ENCODE measurements at regions not wholly inside any gene's neighbourhood (a gene's known extent, or its start where the extent isn't known, plus 50 kb on each side); places are given as distances from the start of the nearest gene placed in this dataset.

DNA sequence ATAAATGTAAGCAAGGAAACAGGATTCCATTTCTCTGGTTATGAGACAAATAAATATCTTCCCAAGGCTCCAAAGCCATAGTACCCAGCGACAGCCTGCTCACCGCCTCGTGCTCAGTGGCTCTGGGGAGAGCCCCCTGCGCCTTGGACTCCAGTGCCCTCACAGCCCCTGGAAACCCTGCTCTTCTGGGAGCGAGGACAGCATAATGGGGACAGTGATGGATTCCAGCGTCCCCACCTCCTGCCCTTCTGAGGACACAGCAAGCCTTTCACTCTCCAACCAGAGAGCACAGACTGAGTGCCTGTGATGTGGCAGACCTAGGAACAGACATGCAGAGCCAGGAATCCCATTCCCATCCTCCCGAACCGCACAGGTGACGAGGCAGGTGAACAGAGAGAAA lies 660.8 kb downstream of the TBC1D22A start:
- H3K36me3 ChIP-seq (ENCODE audit: insufficient read depth in 1 of 2, low read depth in 1 of 2) = no peaks in the 10 kb centered on the region
- DNase-seq (no peak), ATAC-seq (no peak)
- peaks cover 0 to 18% (median 2%) of the 10 kb centered on the region in 3 donors for H3K27me3 ChIP-seq (ENCODE audit: insufficient read depth in 3 of 3, low read length in 2 of 3)
- H3K4me1 ChIP-seq = no peaks in the 10 kb centered on the region
- H3K4me3 ChIP-seq = no peak overlapping the region
- no peak overlapping the region for H3K27ac ChIP-seq
- intact Hi-C loops (cut with DNase I) = no loop called here
- no peaks in the 10 kb centered on the region for H3K9me3 ChIP-seq
- TF ChIP-seq, protein P1, sequence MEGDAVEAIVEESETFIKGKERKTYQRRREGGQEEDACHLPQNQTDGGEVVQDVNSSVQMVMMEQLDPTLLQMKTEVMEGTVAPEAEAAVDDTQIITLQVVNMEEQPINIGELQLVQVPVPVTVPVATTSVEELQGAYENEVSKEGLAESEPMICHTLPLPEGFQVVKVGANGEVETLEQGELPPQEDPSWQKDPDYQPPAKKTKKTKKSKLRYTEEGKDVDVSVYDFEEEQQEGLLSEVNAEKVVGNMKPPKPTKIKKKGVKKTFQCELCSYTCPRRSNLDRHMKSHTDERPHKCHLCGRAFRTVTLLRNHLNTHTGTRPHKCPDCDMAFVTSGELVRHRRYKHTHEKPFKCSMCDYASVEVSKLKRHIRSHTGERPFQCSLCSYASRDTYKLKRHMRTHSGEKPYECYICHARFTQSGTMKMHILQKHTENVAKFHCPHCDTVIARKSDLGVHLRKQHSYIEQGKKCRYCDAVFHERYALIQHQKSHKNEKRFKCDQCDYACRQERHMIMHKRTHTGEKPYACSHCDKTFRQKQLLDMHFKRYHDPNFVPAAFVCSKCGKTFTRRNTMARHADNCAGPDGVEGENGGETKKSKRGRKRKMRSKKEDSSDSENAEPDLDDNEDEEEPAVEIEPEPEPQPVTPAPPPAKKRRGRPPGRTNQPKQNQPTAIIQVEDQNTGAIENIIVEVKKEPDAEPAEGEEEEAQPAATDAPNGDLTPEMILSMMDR (IDR thresholded peaks at IDR 0.05) = no peak
- 69 to 78% (median 75%) methylated on average over 9 of the region's 9 CpGs for WGBS, 3 donors

DNA sequence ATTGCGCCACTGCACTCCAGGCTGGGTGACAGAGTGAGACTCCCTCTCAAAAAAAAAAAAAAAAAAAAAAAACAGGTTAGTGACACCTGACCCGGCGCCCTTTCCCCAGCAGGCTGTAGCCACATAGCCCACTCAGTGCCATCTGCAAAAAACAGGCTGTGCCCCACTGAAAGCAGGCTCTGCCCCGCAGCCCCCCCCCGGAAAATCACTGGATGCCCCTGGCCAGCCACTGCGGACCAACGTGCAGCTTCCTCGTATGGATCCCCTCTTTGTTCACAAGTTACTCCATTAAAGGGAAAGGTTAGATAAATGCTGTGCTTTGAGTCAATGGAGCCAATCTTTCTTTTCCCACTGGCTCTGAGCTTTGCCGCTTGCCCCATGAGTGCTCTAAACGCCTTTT lies 660.3 kb downstream of the TBC1D22A start:
- no peak for ATAC-seq
- DNase-seq = no peak
- intact Hi-C loops (cut with DNase I) = no loop called here
- Histone ChIP-seq H3K27me3 (ENCODE audit: insufficient read depth in 3 of 3, low read length in 2 of 3) (peaks cover 0 to 23% (median 2%) of the 10 kb centered on the region in 3 donors), H3K36me3 (ENCODE audit: insufficient read depth in 1 of 2, low read depth in 1 of 2) (no peaks in the 10 kb centered on the region), H3K27ac (no peak overlapping the region), H3K4me1 (no peaks in the 10 kb centered on the region), H3K4me3 (no peak overlapping the region), H3K9me3 (no peaks in the 10 kb centered on the region)
- WGBS, 3 donors = 74 to 84% (median 83%) methylated on average over 10 of the region's 10 CpGs
- TF ChIP-seq, protein P1 (IDR thresholded peaks at IDR 0.05) = no peak

DNA sequence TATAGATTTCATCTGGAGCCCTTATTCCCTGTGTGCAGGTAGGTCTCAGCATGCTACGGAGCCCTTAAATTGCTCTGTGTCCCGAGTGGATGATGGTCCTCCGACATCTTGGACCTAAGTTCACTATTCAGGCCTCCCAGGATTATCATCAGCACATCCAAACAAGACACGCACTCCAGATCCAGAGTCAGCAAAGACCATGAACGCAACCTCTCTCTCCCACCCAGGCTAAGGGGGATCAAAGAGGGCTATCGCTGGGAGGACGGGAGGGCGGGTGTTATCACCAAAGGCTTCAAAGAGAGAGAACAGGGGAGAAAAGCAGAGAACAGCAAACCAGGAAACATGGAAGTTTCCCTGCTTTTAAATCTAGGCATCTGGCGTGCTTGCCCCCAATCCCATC lies 659.4 kb downstream of the TBC1D22A start:
- ATAC-seq (no peak), DNase-seq (no peak)
- H3K27ac ChIP-seq = no peak overlapping the region
- intact Hi-C loops (cut with DNase I) = no loop called here
- H3K9me3 ChIP-seq = no peaks in the 10 kb centered on the region
- TF ChIP-seq, protein P1 (IDR thresholded peaks at IDR 0.05) = no peak
- no peaks in the 10 kb centered on the region for H3K36me3 ChIP-seq (ENCODE audit: insufficient read depth in 1 of 2, low read depth in 1 of 2)
- WGBS, 3 donors = 82 to 84% (median 84%) methylated on average over 9 of the region's 9 CpGs
- H3K4me3 ChIP-seq = no peak overlapping the region
- peaks cover 0 to 24% (median 2%) of the 10 kb centered on the region in 3 donors for H3K27me3 ChIP-seq (ENCODE audit: insufficient read depth in 3 of 3, low read length in 2 of 3)
- no peaks in the 10 kb centered on the region for H3K4me1 ChIP-seq

DNA sequence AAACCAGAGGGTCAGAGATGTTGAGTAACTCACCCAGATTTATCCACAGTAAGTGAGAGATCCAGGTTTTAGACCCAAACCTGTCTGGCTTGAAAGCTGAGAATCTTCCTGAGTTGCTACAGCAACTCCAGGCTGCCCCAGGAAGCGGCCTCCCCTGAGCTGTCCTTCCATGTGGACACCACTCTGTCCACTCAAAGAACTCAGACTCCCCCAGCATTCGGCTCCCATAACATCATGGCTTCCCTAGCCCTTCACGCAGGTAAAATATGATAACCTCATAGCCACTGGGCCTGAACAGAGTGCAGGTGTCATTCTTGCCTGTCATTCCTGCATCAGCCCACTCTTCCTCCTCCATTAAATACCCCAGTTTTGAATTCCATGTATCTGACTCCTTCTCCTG lies 657.8 kb downstream of the TBC1D22A start:
- intact Hi-C loops (cut with DNase I) = no loop called here
- DNase-seq (no peak), ATAC-seq (no peak)
- Histone ChIP-seq H3K27ac (no peak overlapping the region), H3K27me3 (ENCODE audit: insufficient read depth in 3 of 3, low read length in 2 of 3) (peaks cover 0 to 24% (median 2%) of the 10 kb centered on the region in 3 donors), H3K4me1 (no peaks in the 10 kb centered on the region), H3K9me3 (no peaks in the 10 kb centered on the region), H3K4me3 (no peak overlapping the region), H3K36me3 (ENCODE audit: insufficient read depth in 1 of 2, low read depth in 1 of 2) (no peaks in the 10 kb centered on the region)
- TF ChIP-seq, protein P1 (IDR thresholded peaks at IDR 0.05) = no peak
- WGBS, 3 donors = 75 to 81% (median 76%) methylated on average over 3 of the region's 3 CpGs

DNA sequence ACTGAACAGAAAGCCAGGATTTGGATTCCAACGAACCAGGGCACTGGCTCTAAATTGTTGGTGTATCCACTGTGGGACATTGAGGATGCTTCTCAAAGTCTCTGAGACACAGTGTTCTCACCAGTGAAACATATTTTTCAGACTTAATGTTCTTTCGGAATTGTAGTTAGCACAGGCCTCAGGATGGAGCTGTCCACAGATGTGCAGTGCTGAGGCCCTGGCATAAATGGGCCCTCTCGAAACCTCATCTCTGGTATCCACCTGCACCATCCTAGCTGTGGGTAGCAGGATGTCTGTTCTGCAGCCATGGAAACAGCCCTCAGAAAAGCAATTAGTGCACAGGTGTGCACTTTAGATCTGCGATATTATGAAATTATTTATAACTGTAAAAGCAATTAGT lies 656.8 kb downstream of the TBC1D22A start:
- 41 to 54% (median 43%) methylated on average over 4 of the region's 4 CpGs for WGBS, 3 donors
- DNase-seq = no peak
- no peak for ATAC-seq
- no peak overlapping the region for H3K4me3 ChIP-seq
- intact Hi-C loops (cut with DNase I) = no loop called here
- H3K36me3 ChIP-seq (ENCODE audit: insufficient read depth in 1 of 2, low read depth in 1 of 2) = no peaks in the 10 kb centered on the region
- H3K27me3 ChIP-seq (ENCODE audit: insufficient read depth in 3 of 3, low read length in 2 of 3) = peaks cover 0 to 24% (median 2%) of the 10 kb centered on the region in 3 donors
- no peaks in the 10 kb centered on the region for H3K9me3 ChIP-seq
- TF ChIP-seq, protein P1 (IDR thresholded peaks at IDR 0.05) = no peak
- H3K4me1 ChIP-seq = no peaks in the 10 kb centered on the region
- no peak overlapping the region for H3K27ac ChIP-seq

Measured in psoas muscle (tissue), 7 donors.